Psoas muscle (tissue), 7 donors: ENCODE measurements at regions not wholly inside any gene's neighbourhood (a gene's known extent, or its start where the extent isn't known, plus 50 kb on each side); places are given as distances from the start of the nearest gene placed in this dataset.

Experiments used
- ATAC-seq, 4 donors: fragments of 200-7000 bp; cut with Tn5 transposase; one replicate each; pipeline ENCODE4 v1.9.1; 2020; ENCODE audit warnings: moderate library complexity in 3 of 4, mild to moderate bottlenecking in 2 of 4
- DNase-seq, 2 donors: peaks; one replicate each; pipeline ENCODE4 v3.0.0-alpha.2; 2020
- H3K27ac ChIP-seq: fragments of 200-600 bp; one replicate; pipeline ENCODE4 v1.8.0; 2022
- H3K27me3 ChIP-seq, 3 donors: fragments of 200-600 bp in 1 of 3; one replicate each; pipeline versions ENCODE4 v1.6.1 to v1.8.0; 2013 to 2022; ENCODE audit warnings: low read length in 2 of 3, mild to moderate bottlenecking in 2 of 3, moderate library complexity in 1 of 3; ENCODE audit not compliant: insufficient read depth in 3 of 3
- H3K36me3 ChIP-seq, 2 donors: fragments of 200-600 bp in 1 of 2; one replicate each; pipeline versions ENCODE4 v1.6.1 to v1.8.0; 2013 to 2022; ENCODE audit warnings: low read depth in 1 of 2, mild to moderate bottlenecking in 1 of 2, moderate library complexity in 1 of 2; ENCODE audit not compliant: insufficient read depth in 1 of 2
- H3K4me1 ChIP-seq: fragments of 200-600 bp; one replicate; pipeline ENCODE4 v1.8.0; 2022
- H3K4me3 ChIP-seq: fragments of 200-600 bp; one replicate; pipeline ENCODE4 v1.8.0; 2022; ENCODE audit warnings: mild to moderate bottlenecking
- H3K9me3 ChIP-seq: fragments of 200-600 bp; one replicate; pipeline ENCODE4 v1.8.0; 2022
- WGBS, 3 donors: extraction: QIAGEN DNeasy Blood & Tissue Kit; methylation state at CpG; one replicate each; pipeline versions ENCODE4 v1.1.6 to v1.1.7; 2013; 5-methylcytosine and 5-hydroxymethylcytosine counted together
- intact Hi-C, 2 donors: fragments of 100-400 bp; cut with DNase I; formaldehyde crosslinking; loops; one replicate each; pipeline versions ENCODE4 v1.11.0 to v1.14.2; 2022
- TF ChIP-seq, protein P1 (sequence below): fragments of 200-600 bp; IDR thresholded peaks from one replicate; pipeline ENCODE4 v1.8.0; 2022; ENCODE audit warnings: antibody characterized with exemption
- donor health status: healthy with polysubstance abuse.
- donor health status: DM: no; HTN: no; CAD: no; lungs with moderate emphysema.
- donor health status: Bipolar disorder and iron deficiency.
- donor health status: healthy.
- donor health status: DM: yes; HTN: yes; CAD: no.
- donor health status: DM: no; HTN: no; CAD: no.
- donor health status: DM: yes; HTN: yes; CAD: no.

DNA sequence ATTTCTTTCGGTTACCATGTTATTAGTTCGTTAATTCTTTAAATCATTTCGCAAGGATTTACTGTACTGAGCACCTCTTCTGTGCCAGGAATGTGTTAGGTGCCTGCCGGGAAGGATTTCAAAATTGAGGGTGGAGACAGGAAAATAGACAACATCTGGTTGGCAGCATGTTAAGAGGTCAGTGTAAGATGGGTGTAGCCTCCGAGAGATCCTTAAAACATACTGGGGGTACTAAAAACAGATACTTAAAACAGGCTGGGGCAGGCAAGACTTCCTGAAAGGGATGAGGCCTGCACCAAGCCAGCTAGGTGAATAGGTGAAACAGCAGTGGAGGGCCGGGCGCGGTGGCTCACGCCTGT lies 178.0 kb upstream of the SGK1 start:
- peak in 3 of 4 donors; percentile 33 to 80 (median 59) for ATAC-seq
- H3K4me1 ChIP-seq, result peaks cover 6% of the 10 kb centered on the region
- TF ChIP-seq, protein P1, sequence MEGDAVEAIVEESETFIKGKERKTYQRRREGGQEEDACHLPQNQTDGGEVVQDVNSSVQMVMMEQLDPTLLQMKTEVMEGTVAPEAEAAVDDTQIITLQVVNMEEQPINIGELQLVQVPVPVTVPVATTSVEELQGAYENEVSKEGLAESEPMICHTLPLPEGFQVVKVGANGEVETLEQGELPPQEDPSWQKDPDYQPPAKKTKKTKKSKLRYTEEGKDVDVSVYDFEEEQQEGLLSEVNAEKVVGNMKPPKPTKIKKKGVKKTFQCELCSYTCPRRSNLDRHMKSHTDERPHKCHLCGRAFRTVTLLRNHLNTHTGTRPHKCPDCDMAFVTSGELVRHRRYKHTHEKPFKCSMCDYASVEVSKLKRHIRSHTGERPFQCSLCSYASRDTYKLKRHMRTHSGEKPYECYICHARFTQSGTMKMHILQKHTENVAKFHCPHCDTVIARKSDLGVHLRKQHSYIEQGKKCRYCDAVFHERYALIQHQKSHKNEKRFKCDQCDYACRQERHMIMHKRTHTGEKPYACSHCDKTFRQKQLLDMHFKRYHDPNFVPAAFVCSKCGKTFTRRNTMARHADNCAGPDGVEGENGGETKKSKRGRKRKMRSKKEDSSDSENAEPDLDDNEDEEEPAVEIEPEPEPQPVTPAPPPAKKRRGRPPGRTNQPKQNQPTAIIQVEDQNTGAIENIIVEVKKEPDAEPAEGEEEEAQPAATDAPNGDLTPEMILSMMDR, result no peak
- H3K36me3 ChIP-seq, result no peaks in the 10 kb centered on the region
- no peak overlapping the region for H3K4me3 ChIP-seq
- no peak for DNase-seq
- no peaks in the 10 kb centered on the region for H3K9me3 ChIP-seq
- peak overlapping the region; percentile 27 for H3K27ac ChIP-seq
- intact Hi-C loops, result no loop called here
- 46 to 64% (median 47%) methylated on average over 6 to 9 of the region's 9 CpGs for WGBS, 3 donors
- H3K27me3 ChIP-seq, result no peaks in the 10 kb centered on the region

DNA sequence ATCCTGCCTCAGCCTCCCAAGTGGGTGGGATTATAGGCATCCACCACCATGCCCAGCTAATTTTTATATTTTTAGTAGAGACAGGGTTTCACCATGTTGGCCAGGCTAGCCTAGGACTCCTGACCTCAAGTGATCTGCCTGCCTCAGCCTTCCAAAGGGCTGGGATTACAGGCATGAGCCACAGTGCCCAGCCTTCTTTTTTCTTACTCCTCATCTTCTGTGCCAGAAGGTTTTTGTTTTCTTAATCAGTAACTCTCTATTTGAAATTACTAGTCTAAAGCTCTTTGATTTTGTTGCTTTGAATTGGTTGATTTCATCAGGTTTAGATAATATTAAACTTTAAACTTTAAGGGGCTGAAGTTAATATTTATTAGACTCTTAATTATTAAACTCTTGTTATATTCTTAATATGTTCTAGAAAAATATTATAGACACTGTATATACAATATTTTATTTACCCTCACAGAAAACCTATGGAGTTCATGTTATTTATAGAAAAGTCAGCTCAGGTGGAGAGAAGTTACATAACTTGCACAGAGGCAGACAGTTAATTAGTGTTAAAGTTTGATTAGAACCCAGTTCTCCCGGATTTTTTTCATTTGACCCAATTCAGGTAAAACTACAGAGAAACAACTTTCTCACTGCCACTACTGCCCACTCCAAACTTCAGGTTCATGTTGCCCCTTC lies 177.4 kb upstream of the SGK1 start:
- Histone ChIP-seq H3K9me3 (no peaks in the 10 kb centered on the region), H3K4me3 (no peak overlapping the region), H3K4me1 (peaks cover 6% of the 10 kb centered on the region), H3K27ac (peak overlapping the region; percentile 27), H3K27me3 (no peaks in the 10 kb centered on the region), H3K36me3 (no peaks in the 10 kb centered on the region)
- ATAC-seq (peak in 3 of 4 donors; percentile 72 to 77 (median 73)), DNase-seq (no peak)
- TF ChIP-seq, protein P1, result no peak
- intact Hi-C loops, result no loop called here
- 59 to 77% (median 65%) methylated on average over 1 of the region's 1 CpG for WGBS, 3 donors

DNA sequence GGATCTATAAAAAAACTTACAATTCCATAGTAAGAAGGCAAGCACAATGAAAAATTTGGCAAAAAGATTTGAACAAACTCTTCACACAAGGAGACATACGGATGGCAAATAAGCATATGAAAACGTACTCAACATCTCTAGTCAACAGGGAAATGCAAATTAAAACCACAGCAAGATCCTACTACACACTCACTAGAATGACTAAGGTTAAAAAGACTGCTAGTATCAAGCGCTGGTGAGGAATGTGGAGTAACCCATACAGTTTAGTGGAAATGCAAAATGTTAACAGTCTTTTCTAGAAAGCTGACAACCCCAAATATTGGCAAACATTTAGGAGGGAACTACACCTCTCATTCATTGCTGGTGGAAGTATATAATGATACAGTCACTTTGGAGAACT lies 175.9 kb upstream of the SGK1 start:
- no peak for DNase-seq
- Histone ChIP-seq H3K4me1 (peaks cover 6% of the 10 kb centered on the region), H3K36me3 (no peaks in the 10 kb centered on the region), H3K9me3 (no peaks in the 10 kb centered on the region), H3K27ac (no peak overlapping the region), H3K27me3 (no peaks in the 10 kb centered on the region), H3K4me3 (no peak overlapping the region)
- TF ChIP-seq, protein P1, result no peak
- intact Hi-C loops, result no loop called here
- WGBS, 3 donors, result 83 to 87% (median 85%) methylated on average over 3 of the region's 3 CpGs
- no peak for ATAC-seq

DNA sequence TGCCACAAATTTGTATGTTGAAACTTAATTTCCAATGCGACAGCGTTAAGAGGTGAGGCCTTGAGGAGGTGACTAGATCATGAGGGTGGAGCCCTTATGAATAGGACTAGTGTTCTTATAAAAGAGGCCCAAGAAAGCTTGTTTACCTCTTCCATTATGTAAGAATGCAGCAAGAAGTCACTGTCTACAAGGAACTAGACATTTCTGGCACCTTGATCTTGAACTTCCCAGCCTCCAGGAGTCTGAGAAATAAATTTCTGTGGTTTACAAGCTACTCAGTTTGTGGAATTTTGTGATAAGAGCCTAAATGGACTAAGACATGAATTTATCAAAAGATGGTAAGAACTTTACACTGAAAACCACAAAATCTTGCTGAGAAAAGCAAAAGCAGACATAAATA lies 173.6 kb upstream of the SGK1 start:
- H3K4me3 ChIP-seq, result no peak overlapping the region
- no peak overlapping the region for H3K27ac ChIP-seq
- peaks cover 6% of the 10 kb centered on the region for H3K4me1 ChIP-seq
- H3K36me3 ChIP-seq, result no peaks in the 10 kb centered on the region
- intact Hi-C loops, result no loop called here
- TF ChIP-seq, protein P1, result no peak
- H3K27me3 ChIP-seq, result no peaks in the 10 kb centered on the region
- H3K9me3 ChIP-seq, result no peaks in the 10 kb centered on the region
- 98 to 99% (median 99%) methylated on average over 2 of the region's 2 CpGs for WGBS, 3 donors
- DNase-seq (no peak), ATAC-seq (no peak)
